HG02870 (cell line): ENCODE measurements at regions not wholly inside any gene's neighbourhood (a gene's known extent, or its start where the extent isn't known, plus 50 kb on each side); places are given as distances from the start of the nearest gene placed in this dataset.
A peak's percentile ranks its signal among the peaks of the same experiment; 100 is the strongest.
"Not testable (repeated sequence)": the region's sequence is repeated elsewhere in the genome, so short reads cannot be mapped to it uniquely, and the experiment has no call there.

ENCODE experiments used
- ATAC-seq: cut with Tn5 transposase; IDR thresholded peaks from one replicate; pipeline ENCODE4 v1.9.1; 2021; ENCODE audit warnings: mild to moderate bottlenecking, moderate library complexity; ENCODE audit not compliant: unreplicated experiment

DNA sequence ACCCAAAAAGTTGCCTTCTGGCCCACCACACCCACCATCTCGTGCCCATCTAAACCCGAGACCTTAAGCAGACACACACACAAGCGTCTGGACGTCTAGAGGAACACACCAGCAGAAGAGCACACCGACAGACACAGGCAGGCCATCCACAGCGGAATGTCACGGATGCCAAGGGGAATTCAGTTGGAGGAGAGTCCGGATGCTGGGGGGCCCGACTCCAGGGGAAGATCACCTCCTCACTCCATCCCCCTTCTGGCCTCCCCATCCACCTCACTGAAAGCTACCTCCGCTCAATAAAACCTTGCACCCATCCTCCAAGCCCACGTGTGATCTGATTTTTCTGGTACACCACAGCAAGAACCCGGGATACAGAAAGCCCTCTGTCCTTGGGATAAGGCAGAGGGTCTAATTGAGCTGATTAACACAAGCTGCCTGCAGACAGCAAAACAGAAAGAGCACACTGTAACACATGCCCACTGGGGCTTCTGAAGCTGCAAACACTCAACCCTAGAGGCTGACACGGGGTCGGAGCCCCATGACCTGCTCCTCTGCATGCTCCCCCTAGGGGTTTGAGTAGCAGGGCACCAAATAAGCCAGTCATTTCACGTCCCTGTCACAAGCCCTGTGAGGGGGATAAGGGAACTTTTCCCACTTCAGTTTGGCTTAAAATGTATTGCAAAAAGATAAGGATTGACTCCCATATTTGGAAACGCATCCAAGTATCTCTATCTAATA lies 339.6 kb upstream of the PCDH10 start:
- no peak for ATAC-seq

GRCh38 chr4:132813061-132813460 lies 336.0 kb upstream of the PCDH10 start:
- ATAC-seq: not testable (repeated sequence)

DNA sequence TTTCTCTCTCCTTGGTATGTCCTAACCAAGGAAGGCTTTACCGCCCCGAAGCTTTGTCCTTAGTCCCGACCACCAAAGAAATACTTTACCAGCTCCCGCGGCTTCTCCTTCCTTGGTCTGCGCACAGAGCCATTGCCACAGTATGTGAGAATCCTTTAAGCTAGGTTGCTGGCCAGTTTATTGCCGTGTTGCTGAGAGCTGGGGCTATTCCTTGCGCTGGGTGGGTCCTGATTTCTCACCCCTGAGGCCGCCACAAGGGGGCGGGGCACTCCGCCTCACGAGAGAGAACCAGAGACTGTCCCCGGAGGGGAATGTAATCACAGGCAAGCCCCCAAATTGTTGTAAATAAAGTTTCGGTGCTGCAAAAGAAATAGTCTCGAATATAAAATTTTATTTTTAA lies 331.0 kb upstream of the PCDH10 start:
- ATAC-seq: no peak

GRCh38 chr4:132823419-132823818 lies 325.7 kb upstream of the PCDH10 start:
- ATAC-seq: no peak

DNA sequence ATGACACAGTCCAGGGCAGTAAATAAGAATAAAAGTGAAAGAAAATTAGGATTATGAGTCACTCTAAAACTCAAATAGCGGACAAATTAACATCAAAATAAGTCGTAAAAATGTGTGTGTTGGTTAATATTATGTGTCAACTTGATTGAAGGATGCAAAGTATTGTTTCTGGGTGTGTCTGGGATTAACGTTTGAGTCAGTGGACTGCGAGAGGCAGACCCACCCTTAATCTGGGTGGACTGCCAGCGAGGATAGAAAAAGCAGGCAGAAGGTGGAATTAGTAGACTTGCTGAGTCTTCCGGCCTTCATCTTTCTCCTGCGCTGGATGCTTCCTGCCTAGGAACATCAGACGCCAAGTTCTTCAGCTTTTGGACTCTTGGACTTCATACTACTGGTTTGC lies 324.3 kb upstream of the PCDH10 start:
- ATAC-seq: no peak

GRCh38 chr4:132827522-132827921 lies 321.6 kb upstream of the PCDH10 start:
- ATAC-seq: peak; percentile 83

GRCh38 chr4:132838244-132838643 lies 310.9 kb upstream of the PCDH10 start:
- no peak for ATAC-seq

DNA sequence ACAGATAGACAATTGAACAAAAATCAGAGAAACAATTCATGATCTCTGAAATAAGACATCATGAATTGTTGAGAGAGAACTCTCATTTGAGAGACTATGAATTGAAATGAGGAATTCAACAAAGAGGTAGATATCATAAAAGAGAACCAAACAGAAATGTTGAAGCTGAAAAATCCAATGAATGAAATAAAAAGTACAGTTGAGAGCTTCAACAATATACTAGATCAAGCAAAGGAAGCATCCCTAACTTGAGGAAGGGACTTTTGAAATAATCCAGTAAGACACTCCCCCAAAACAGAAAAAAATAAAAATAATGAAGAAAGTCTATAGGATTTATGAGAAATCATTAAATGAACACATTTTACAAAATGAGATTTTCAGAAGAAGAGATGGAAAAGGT lies 310.0 kb upstream of the PCDH10 start:
- no peak for ATAC-seq

GRCh38 chr4:132859929-132860328 lies 289.2 kb upstream of the PCDH10 start:
- ATAC-seq: no peak

- no peak for ATAC-seq
Measured at GRCh38 chr4:132860976-132861375, 288.1 kb upstream of the PCDH10 start.

GRCh38 chr4:132863619-132864018 lies 285.5 kb upstream of the PCDH10 start:
- ATAC-seq: no peak

DNA sequence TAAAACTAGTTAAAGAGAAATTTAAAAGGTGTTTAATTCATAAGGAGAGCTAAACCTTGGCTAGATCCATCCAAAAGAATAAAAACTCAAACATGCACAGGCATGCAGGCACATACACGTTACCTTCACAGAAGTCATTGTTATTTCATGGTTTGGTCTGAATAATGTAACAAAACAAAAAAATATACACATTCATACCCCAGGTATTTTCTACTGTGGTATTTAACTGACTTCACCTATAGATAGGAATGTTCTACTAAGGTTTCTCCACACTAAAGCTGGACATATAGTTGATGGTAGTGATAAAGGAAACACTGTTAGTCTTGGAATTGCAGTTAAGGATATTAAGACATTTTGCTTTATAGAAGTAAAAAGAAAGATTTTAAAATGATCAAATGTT lies 283.6 kb upstream of the PCDH10 start:
- no peak for ATAC-seq

DNA sequence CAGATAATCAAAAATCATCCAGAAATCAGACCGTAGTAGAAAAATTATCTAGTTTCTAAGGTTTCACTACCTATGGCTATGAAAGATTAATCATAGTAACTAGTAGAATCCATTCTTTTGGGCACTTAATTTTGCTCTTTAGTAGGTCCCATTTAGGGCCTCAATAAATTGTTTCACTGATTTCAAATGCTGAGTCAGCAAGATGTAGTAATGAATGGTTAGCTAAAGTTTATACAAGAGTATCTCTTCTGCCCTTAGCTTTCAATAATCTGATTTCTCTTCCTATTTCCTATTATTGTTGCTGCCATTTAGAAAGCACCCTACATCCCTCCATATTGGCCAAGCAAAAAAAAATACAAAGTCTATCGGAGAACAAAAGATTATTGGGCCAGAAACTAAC lies 283.2 kb upstream of the PCDH10 start:
- ATAC-seq: no peak

DNA sequence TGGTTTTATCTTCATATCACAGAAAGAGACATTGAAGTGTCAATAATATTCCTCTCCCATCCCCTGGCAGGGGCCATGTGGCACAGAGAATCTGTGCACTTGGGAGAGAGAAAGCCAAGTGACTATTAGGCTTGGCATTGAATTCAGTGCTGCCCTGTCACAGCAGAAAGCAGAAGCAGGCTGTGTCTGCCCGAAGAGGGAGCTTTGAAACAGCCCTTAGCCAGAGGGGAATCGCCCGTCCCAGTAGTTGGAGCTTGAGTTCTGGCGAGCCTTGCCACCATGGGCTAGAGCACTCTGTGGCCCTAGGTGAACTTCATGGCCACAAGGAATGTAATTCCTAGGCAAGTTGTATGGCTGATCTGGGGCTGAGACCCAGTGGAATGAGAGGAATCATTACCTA lies 282.5 kb upstream of the PCDH10 start:
- no peak for ATAC-seq

- ATAC-seq: no peak
Measured at GRCh38 chr4:132893787-132894186, 255.3 kb upstream of the PCDH10 start.

DNA sequence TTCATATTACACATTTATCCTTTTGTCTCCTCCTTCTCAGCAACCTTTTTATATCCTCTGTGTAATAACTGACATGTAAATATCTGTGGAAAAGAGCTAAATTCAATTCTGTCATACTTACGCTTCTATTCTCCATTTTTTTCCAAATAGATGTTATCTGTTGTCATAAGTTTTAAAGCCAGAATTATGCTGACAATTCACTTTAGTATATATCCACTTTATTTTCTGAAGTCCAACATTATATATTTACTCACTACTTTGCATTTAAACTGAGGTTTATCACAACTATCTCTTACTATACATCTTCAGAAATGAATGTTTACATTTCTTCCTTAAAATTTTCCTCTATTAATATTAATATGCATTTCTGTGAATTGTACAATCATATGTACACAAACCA lies 247.9 kb upstream of the PCDH10 start:
- no peak for ATAC-seq

DNA sequence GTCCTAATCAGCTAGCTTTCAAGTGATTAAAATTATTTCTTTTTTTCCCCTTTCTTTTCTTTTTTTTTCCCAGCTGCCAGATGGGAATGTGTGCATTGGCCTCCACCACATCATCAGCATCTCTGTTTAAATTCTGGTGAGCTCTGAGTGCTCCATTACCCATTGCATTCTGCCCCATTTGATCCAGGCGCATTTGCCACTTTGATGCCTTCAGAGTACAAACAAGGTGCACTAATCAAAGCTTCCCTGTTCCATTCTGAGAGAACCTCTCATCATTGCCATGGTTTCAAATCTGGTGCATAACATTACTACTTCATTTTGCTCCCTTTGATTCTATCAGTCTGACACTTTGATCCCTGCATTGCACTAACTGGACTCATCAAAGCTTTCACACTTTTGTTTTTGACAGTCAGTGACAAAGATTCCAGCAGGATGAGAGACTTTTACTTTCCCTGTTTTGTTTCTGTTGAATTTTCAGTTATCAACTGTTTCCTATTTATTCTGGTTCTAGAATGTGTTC lies 238.8 kb upstream of the PCDH10 start:
- ATAC-seq: no peak

DNA sequence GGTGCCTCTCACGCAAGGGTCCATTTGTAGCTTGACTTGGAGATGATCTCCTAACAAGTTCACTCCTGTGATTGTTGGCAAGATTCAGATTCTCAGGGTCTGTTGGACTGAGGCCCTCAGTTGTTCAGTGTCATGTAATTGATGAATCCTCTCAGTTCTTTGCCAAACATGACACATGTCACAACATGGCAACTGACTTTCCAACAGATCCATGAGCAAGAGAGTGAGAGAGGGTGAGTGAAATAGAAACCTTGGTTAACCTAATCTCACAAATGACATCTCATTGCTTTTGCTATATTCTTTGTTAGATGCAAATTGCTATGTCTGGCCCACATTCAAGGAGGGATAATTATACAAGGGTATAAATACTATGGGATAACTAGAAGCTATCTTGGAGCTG lies 231.0 kb upstream of the PCDH10 start:
- ATAC-seq: no peak

DNA sequence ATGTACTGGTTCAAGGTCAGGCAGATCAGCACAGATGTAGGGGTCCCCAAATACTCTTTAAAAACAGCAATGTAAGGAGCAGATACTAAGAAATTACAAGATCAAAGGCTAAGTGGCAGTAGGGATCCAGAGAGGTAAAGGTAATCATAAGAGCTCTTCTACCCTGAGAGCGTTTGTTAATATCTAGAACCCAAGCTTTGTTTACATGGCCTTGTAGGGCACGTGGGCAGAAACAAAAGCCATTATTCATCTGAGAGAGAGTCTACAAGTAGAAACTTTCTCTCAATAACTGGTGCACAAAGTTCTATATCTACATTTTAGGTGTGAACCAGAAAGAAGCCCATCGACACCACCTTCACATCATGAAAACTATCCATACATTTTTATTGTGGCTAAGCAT lies 225.6 kb upstream of the PCDH10 start:
- no peak for ATAC-seq

- ATAC-seq: no peak
Measured at GRCh38 chr4:132934911-132935310, 214.2 kb upstream of the PCDH10 start.

DNA sequence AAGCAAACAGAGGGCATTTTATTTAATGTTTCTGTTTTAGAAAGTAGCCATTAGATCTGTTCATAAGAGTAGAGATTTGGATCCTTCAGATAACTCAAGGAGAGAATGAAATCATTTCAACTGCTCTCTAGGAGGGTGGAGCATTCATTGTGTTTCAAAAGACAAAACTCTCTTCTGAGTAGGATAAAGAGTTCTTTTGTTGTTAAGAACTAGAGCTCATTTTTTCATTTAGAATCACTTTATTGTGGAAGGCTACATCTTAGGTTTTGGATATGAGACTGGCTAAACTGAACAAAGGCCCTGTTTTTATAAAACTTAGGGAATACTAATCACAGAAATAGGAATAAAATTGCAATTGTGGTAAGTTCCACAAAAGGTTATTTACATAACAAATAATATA lies 193.9 kb upstream of the PCDH10 start:
- no peak for ATAC-seq

GRCh38 chr4:132956962-132957361 lies 192.1 kb upstream of the PCDH10 start:
- no peak for ATAC-seq
